Progenitor cell of endocrine pancreas (in vitro differentiated cells): ENCODE measurements at regions not wholly inside any gene's neighbourhood (a gene's known extent, or its start where the extent isn't known, plus 50 kb on each side); places are given as distances from the start of the nearest gene placed in this dataset.

Source experiments
- DNase-seq: peaks from one replicate; pipeline ENCODE4 v3.0.0; 2021; ENCODE audit warnings: low spot score; ENCODE audit not compliant: unreplicated experiment
- H3K27ac Mint-ChIP-seq: 2 replicates; pipeline ENCODE4 v1.8.0; 2021; ENCODE audit warnings: mild to moderate bottlenecking, moderate library complexity, mixed read lengths
- H3K27me3 Mint-ChIP-seq: 2 replicates; pipeline ENCODE4 v1.8.0; 2021; ENCODE audit warnings: mixed read lengths
- H3K36me3 Mint-ChIP-seq: 2 replicates; pipeline ENCODE4 v1.8.0; 2022; ENCODE audit warnings: mixed read lengths; ENCODE audit not compliant: insufficient read depth
- H3K4me1 Mint-ChIP-seq: 2 replicates; pipeline ENCODE4 v1.8.0; 2021; ENCODE audit warnings: low read depth, mixed read lengths
- H3K4me3 Mint-ChIP-seq: 2 replicates; pipeline ENCODE4 v1.8.0; 2021; ENCODE audit warnings: low read depth, mild to moderate bottlenecking, moderate library complexity, mixed read lengths
- H3K9me3 Mint-ChIP-seq: 2 replicates; pipeline ENCODE4 v1.8.0; 2021; ENCODE audit warnings: low read depth, mixed read lengths
- TF ChIP-seq, protein P1 (sequence below): fragments of 200-600 bp; sonication (generic); IDR thresholded peaks from one replicate; pipeline ENCODE4 v1.5.0; 2021; ENCODE audit warnings: antibody characterized with exemption, mild to moderate bottlenecking; ENCODE audit not compliant: unreplicated experiment

GRCh38 chr4:54930226-54930625 lies 195.2 kb downstream of the KDR start:
- no peak for DNase-seq
- H3K4me1 Mint-ChIP-seq, result no peaks in the 10 kb centered on the region
- no peaks in the 10 kb centered on the region for H3K27me3 Mint-ChIP-seq
- TF ChIP-seq, protein P1, sequence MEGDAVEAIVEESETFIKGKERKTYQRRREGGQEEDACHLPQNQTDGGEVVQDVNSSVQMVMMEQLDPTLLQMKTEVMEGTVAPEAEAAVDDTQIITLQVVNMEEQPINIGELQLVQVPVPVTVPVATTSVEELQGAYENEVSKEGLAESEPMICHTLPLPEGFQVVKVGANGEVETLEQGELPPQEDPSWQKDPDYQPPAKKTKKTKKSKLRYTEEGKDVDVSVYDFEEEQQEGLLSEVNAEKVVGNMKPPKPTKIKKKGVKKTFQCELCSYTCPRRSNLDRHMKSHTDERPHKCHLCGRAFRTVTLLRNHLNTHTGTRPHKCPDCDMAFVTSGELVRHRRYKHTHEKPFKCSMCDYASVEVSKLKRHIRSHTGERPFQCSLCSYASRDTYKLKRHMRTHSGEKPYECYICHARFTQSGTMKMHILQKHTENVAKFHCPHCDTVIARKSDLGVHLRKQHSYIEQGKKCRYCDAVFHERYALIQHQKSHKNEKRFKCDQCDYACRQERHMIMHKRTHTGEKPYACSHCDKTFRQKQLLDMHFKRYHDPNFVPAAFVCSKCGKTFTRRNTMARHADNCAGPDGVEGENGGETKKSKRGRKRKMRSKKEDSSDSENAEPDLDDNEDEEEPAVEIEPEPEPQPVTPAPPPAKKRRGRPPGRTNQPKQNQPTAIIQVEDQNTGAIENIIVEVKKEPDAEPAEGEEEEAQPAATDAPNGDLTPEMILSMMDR, result no peak
- H3K4me3 Mint-ChIP-seq, result no peak overlapping the region
- H3K27ac Mint-ChIP-seq, result no peak overlapping the region
- no peaks in the 10 kb centered on the region for H3K36me3 Mint-ChIP-seq
- H3K9me3 Mint-ChIP-seq, result peaks cover 4% of the 10 kb centered on the region

- no peak for DNase-seq
- H3K4me3 Mint-ChIP-seq, result no peak overlapping the region
- H3K27ac Mint-ChIP-seq, result no peak overlapping the region
- TF ChIP-seq, protein P1, result no peak
- no peaks in the 10 kb centered on the region for H3K4me1 Mint-ChIP-seq
- no peaks in the 10 kb centered on the region for H3K27me3 Mint-ChIP-seq
- peaks cover 10% of the 10 kb centered on the region for H3K9me3 Mint-ChIP-seq
- no peaks in the 10 kb centered on the region for H3K36me3 Mint-ChIP-seq
Observed at GRCh38 chr4:54929459-54929858, 195.9 kb downstream of the KDR start.

DNA sequence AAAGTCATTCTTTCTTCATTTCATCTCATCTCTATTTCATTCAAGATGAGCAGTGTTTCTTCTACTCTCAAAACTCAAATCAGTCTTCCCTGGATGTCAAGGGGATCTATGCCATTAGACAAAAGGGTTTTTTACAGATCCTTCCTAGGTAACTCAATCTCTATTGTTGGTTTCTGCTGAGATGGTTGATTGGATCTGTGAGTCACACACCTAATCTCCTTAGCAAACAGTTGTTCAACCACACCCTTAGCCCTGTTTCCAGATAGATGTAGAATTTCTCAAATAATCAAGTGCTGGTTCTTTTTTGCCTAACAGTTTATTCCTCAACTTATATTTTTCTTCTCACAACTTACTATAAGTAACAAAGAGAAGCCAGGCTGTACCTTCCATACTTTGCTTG lies 200.5 kb downstream of the KDR start:
- peaks cover 21% of the 10 kb centered on the region for H3K9me3 Mint-ChIP-seq
- no peaks in the 10 kb centered on the region for H3K36me3 Mint-ChIP-seq
- no peak overlapping the region for H3K27ac Mint-ChIP-seq
- H3K4me1 Mint-ChIP-seq, result no peaks in the 10 kb centered on the region
- TF ChIP-seq, protein P1, result no peak
- no peak for DNase-seq
- H3K27me3 Mint-ChIP-seq, result no peaks in the 10 kb centered on the region
- H3K4me3 Mint-ChIP-seq, result no peak overlapping the region

DNA sequence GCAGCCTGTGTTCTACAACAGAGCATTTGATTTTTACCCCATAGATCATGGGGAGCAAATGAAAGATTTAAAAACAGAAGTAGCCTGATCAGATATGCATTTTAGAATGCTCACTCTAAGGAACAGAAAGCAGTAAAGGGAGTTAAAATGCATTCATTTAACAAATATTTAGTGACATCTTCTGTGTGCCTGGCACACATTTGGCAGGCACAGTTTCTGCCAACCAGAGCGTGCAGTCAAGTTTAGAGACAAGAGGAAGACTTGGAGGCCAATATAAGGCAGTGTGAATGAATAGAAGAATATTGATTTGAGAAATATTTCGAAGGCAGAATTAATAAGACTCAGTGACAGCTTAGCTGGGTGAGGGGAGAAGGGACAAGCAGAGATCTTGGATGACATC lies 210.1 kb downstream of the KDR start:
- no peaks in the 10 kb centered on the region for H3K27me3 Mint-ChIP-seq

DNA sequence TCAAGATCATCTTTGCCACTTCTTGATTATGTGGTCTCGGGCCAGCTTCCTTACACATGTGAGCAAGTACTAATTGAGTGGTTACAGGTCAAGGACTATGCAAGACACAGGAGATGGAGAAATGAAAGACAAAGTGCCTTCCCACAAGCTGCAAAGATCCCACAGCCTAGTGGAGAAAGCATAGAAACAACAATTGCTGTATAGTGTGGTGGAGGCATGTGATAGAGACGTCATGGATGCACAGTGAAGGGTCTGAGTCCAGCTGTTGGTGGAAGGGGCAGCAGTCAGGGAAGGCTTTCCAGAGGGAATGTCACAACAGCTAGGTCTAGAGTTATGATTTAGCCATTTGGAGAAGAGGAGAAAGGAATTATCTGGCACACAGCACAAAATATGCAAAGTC lies 210.6 kb downstream of the KDR start:
- Mint-ChIP-seq H3K9me3 (no peaks in the 10 kb centered on the region), H3K36me3 (no peaks in the 10 kb centered on the region), H3K27ac (no peak overlapping the region), H3K4me1 (peaks cover 1% of the 10 kb centered on the region), H3K4me3 (no peak overlapping the region), H3K27me3 (no peaks in the 10 kb centered on the region)
- no peak for DNase-seq
- TF ChIP-seq, protein P1, result no peak

More for the DNA sequence above, 210.1 kb downstream of the KDR start:
- DNase-seq, result no peak
- peaks cover 1% of the 10 kb centered on the region for H3K4me1 Mint-ChIP-seq
- no peak overlapping the region for H3K4me3 Mint-ChIP-seq
- H3K9me3 Mint-ChIP-seq, result no peaks in the 10 kb centered on the region
- no peaks in the 10 kb centered on the region for H3K36me3 Mint-ChIP-seq
- no peak overlapping the region for H3K27ac Mint-ChIP-seq
- TF ChIP-seq, protein P1, result no peak
